HEK293T (cell line): ENCODE measurements at regions not wholly inside any gene's neighbourhood (a gene's known extent, or its start where the extent isn't known, plus 50 kb on each side); places are given as distances from the start of the nearest gene placed in this dataset.

Source experiments
- BHLHE40 ChIP-seq: fragments of 450-650 bp; IDR thresholded peaks from 2 replicates; pipeline ENCODE4 v1.6.1; 2016; ENCODE audit warnings: mild to moderate bottlenecking, moderate library complexity, borderline replicate concordance
- ELF4 ChIP-seq: fragments of 450-650 bp; IDR thresholded peaks from 2 replicates; pipeline ENCODE4 v1.6.1; 2017; ENCODE audit warnings: antibody characterized with exemption
- FOXA1 ChIP-seq: fragments of 450-650 bp; IDR thresholded peaks from 2 replicates; pipeline ENCODE4 v1.6.1; 2016; ENCODE audit warnings: mild to moderate bottlenecking
- FOXM1 ChIP-seq: fragments of 450-650 bp; IDR thresholded peaks from 2 replicates; pipeline ENCODE4 v1.6.1; 2017; ENCODE audit warnings: mild to moderate bottlenecking, borderline replicate concordance
- HDGF ChIP-seq: fragments of 450-650 bp; IDR thresholded peaks from 2 replicates; pipeline ENCODE4 v1.6.1; 2017; ENCODE audit warnings: antibody characterized with exemption, borderline replicate concordance
- L3MBTL2 ChIP-seq: fragments of 450-650 bp; conservative IDR thresholded peaks from 2 replicates; pipeline ENCODE4 v1.6.1; 2016; ENCODE audit warnings: mild to moderate bottlenecking
- LEF1 ChIP-seq: fragments of 450-650 bp; IDR thresholded peaks from 2 replicates; pipeline ENCODE4 v1.6.1; 2017; ENCODE audit warnings: mild to moderate bottlenecking, borderline replicate concordance
- SP1 ChIP-seq: fragments of 450-650 bp; IDR thresholded peaks from 2 replicates; pipeline ENCODE4 v1.6.1; 2017
- SUZ12 ChIP-seq: fragments of 450-650 bp; IDR thresholded peaks from 2 replicates; pipeline ENCODE4 v1.6.1; 2016; ENCODE audit warnings: mild to moderate bottlenecking
- TARDBP ChIP-seq: fragments of 450-650 bp; IDR thresholded peaks from 2 replicates; pipeline ENCODE4 v1.6.1; 2016
- ZNF384 ChIP-seq: fragments of 450-650 bp; IDR thresholded peaks from 2 replicates; pipeline ENCODE4 v1.6.1; 2016

GRCh38 chr5:113761594-113761993, 248.1 kb downstream of the YTHDC2 start:
- TF ChIP-seq BHLHE40 (no peak), ZNF384 (no peak), LEF1 (no peak), SP1 (no peak), FOXA1 (no peak), SUZ12 (no peak), TARDBP (no peak), HDGF (no peak), ELF4 (no peak), FOXM1 (no peak), L3MBTL2 (no peak)
